Embryonic facial prominence (tissue), 1 donor: ENCODE measurements at regions not wholly inside any gene's neighbourhood (a gene's known extent, or its start where the extent isn't known, plus 50 kb on each side); places are given as distances from the start of the nearest gene placed in this dataset.
"Not testable (repeated sequence)": the region's sequence is repeated elsewhere in the genome, so short reads cannot be mapped to it uniquely, and the experiment has no call there.

Source experiments
- DNase-seq: peaks from one replicate; pipeline ENCODE4 v3.0.0-alpha.2; 2016; ENCODE audit errors: extremely low spot score

GRCh38 chr6:112983713-112984261 is 636.7 kb downstream of the RFPL4B start:
- DNase-seq = no peak

DNA sequence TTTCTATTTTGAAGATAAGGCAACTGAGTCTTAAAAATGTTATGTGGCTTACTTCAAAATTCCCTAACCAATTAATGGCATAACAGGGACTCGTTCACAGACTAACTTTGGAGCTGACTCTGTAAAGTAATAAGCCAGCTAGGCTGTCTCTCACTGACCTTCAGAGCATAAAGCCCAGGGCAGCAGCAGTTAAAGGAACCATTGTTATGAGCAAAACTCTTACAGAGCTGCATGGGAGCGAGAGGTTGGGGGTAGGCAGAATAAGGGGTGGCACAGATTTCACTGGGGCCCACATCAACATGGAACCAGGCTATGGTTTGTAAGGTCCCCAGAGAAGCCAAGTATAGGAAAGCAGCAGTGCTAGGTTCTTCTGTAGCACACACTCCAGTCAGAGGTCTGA is 637.8 kb downstream of the RFPL4B start:
- no peak for DNase-seq

DNA sequence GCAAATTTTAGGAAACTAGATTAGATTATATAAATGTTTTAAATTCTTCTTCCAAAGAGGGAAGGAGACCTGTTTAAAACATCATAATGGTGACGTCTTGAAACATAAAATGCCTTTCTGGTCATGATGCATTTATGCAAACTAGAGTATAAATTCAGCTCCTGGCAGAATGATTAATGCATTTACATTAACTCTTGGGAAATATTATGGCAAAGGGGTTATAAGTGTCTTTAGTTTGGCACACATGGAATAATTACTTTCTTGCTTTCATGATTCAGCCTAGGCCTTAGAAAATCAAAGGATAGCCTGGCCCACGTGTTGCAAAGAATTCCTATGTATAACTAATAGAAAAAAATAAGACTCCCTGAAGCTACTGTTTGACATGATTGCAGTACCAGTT is 639.2 kb downstream of the RFPL4B start:
- DNase-seq = no peak

- DNase-seq = no peak
Observed at GRCh38 chr6:112988748-112989147, 641.6 kb downstream of the RFPL4B start.

- DNase-seq = no peak
Observed at GRCh38 chr6:112990971-112991370, 643.8 kb downstream of the RFPL4B start.

DNA sequence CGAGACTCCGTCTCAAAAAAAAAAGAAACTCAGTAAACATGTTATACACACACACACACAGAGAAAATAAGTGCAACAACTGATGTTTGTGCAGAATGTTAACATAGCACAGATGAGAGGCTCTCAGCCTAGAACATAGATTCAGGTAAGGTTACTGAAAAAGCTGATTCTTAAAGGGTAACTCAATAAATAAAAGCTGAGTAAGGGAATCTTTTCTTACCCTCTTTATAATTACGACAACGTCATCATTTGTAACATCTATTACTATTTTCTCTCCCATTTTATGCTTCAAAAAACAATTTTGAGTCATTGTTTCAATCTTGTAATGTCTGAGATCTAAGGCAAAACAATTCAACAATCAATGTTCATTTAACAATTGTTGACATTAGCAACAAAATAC is 644.8 kb downstream of the RFPL4B start:
- no peak for DNase-seq

GRCh38 chr6:112997421-112998085 is 650.4 kb downstream of the RFPL4B start:
- DNase-seq = no peak

DNA sequence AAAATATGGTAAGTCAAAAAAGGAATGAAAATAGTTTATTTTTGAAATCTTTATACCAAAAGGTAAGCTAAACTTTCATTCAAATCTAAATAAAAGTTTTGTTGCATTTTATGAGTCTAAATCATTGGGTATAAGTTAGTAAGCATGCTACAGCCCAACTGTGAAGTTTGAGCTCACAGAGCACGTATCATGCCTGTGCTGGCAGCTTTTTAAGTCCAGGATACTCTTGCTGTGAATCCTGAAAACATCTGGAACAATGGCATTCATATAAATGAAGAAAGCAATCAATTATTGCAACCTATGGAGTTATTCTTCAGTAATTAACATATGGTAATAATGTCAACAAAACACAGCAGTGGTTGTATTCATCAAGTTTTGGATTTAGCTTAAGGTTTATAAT is 656.9 kb downstream of the RFPL4B start:
- DNase-seq = no peak

GRCh38 chr6:113004470-113005270 is 657.5 kb downstream of the RFPL4B start:
- no peak for DNase-seq

GRCh38 chr6:113006494-113006893 is 659.4 kb downstream of the RFPL4B start:
- no peak for DNase-seq

DNA sequence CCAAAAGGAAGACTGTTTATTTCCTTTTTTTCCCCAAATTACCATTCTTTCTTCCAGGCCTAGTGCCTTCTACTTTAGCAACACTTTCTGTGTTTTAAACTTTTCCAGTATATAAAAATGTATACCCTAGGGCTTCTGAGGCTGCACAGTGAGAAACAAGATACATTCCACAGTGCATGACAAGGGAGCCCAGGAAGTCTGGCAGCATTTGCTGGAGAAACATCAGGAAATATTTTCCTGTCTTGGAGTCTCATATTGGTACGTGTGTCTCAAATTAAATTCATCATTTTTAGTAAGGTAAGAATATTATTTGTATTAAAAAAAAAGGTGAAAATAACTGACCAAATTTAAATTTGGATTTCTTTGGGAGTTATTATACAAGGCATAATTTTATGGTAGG is 662.6 kb downstream of the RFPL4B start:
- no peak for DNase-seq

DNA sequence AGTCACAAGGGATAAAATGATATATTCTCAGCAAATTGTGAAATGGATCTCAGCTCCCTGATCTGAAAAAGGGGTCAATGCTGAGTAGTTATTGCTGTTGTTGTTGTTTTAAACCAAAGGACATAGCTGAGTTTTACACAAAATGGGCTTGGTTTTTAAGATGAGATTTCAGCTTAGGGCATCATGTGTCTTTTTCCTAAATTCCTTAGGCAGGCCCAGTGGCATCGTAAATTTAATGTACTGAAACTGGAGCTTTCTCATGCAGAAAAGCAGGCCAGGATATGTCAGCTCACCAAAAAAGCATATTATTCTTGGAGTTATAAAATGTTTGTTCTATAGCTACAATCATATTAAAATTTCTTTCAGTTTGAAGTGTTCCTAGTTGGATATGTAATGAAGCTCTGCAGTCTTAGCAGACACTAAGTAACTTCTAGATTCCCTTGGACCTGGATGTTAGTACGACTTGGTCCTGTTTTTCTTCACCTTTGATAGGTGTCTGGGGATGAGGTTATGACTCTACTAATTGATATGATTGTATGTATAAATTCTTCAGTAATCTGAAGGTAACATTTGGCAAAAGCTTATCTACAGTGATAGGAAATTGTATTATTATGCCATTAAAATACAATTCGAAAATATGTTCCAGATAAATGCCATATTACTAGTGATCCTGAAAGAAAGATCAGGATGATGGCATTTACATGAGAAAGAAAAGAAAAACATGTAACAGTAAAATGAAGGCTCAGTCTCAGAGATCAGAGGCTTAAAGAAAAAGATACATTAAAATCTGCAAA is 663.3 kb downstream of the RFPL4B start:
- no peak for DNase-seq

DNA sequence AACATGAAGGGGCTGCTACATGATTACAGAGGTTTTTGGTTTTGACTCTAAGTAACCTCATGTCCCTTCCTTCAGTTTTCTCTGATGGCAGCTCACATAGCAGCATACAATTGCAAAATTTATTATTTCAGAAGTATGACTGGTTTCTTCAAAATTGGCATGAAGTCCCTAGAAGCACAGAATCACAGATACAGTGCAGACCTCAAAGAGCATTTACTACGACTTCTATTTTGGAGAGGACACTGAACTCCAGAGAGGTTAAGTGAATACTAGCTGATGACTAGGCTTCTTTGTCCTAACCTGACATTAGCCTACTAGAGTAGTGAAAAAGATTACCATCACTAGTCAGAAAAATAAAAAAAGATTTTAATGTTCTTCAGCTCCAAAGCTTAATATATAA is 664.3 kb downstream of the RFPL4B start:
- DNase-seq = no peak

DNA sequence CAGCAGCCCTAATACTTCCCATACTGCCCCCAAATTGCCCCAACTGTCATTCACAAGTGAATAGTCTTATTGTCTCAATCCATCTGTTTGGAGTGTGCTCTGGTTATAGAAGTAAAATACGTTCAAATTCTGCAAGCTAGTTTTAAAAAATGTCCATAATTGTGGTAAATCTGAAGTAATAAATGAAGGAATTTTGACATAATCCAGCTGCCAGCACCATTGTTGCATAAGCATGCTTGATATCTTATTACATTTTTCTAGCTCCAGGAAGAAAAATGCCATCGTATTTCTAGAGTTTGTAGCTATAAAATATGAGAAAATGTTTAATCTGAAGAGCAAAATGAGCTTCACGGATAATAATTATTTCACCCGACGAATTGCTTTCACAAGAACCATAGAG is 664.7 kb downstream of the RFPL4B start:
- DNase-seq = no peak

DNA sequence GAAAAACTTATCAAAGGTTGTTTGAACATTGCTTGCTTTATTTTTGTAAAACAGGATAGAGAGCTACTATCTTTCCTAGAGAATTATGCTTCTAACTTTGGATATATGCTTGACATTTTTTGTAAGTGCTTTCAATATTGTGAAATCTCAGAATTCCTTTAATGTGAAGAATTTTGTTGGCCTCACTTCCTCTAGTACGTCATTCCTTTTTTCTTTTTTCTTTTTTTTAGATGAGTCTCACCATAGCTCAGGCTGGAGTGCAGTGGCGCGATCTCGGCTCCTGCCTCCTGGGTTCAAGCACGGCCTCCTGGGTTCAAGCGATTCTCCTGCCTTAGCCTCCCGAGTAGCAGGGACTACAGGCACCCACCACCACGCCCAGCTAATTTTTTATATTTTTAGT is 668.1 kb downstream of the RFPL4B start:
- DNase-seq = no peak

GRCh38 chr6:113017353-113017752 is 670.2 kb downstream of the RFPL4B start:
- DNase-seq = peak; percentile 46

GRCh38 chr6:113018351-113019151 is 671.4 kb downstream of the RFPL4B start:
- DNase-seq = no peak

- no peak for DNase-seq
Observed at GRCh38 chr6:113019176-113019575, 672.0 kb downstream of the RFPL4B start.

DNA sequence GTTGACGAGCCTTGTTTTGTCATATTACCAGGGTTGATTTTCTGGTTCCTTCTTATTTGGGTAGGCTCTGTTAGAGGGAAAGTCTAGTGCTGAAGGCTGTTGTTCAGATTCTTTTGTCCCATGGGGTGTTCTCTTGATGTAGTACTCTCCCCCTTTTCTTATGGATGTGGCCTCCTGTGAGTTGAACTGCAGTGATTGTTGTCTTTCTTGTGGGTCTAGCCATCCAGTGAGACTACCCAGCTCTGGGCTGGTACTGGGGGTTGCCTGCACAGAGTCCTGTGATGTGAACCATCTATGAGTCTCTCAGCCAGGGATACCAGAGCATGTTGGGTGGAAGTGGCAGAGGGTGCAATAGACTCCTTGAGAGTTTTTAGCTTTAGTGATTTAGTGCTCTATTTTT is 680.6 kb downstream of the RFPL4B start:
- DNase-seq = no peak

DNA sequence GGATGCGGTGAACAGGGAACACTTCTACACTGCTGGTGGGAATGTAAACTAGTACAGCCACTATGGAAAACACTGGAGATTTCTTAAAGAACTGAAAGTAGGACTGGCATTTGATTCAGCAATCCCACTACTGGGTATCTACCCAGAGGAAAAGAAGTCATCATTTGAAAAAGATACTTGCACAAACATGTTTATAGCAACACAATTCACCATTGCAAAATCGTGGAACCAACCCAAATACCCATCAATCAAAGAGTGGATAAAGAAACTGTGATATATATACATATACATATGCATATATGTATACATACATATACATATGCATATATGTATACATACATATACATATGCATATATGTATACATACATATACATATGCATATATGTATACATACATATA is 682.0 kb downstream of the RFPL4B start:
- DNase-seq = not testable (repeated sequence)

DNA sequence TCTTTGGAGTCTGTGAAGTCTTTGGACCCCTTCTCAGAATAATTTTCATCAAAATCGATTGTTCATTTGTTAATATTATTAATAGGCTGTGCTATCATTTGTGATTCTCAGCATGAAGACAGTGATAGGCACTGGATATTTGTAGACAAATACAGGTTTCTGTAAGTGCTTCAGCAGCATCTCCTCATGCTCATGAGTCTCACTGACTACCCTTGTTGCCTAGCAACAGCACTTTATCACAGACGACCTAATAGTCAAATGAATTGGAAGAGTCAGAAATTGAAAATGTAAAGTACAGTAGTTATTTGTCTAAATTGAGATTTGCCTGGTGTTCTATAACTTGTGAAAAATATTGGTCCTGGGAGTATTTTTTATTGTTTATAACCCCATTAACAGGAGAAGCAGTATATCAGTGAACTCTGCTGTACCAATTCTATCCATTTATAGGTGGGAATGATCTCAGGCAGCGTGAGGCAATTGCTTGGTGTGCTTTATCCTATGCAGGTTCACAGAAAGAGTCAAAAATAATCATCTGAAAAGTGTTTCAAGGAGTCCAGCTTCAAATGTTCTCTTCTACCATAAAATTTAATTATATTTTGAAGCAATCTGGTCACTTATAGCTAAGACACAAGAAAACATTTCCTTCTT is 684.6 kb downstream of the RFPL4B start:
- no peak for DNase-seq
